HG02759 (cell line): ENCODE measurements at regions not wholly inside any gene's neighbourhood (a gene's known extent, or its start where the extent isn't known, plus 50 kb on each side); places are given as distances from the start of the nearest gene placed in this dataset.

Experiments
- ATAC-seq: cut with Tn5 transposase; IDR thresholded peaks from one replicate; pipeline ENCODE4 v1.9.1; 2021; ENCODE audit warnings: mild to moderate bottlenecking, moderate library complexity; ENCODE audit not compliant: unreplicated experiment

- peak; percentile 100 for ATAC-seq
Measured at GRCh38 chr14:52380294-52380693, 66.2 kb downstream of the PTGER2 start.
